HG03039 (cell line): ENCODE measurements at regions not wholly inside any gene's neighbourhood (a gene's known extent, or its start where the extent isn't known, plus 50 kb on each side); places are given as distances from the start of the nearest gene placed in this dataset.
"Not testable (repeated sequence)": the region's sequence is repeated elsewhere in the genome, so short reads cannot be mapped to it uniquely, and the experiment has no call there.

Experiments
- ATAC-seq: cut with Tn5 transposase; IDR thresholded peaks from one replicate; pipeline ENCODE4 v1.9.1; 2021; ENCODE audit warnings: mild to moderate bottlenecking, moderate library complexity; ENCODE audit not compliant: unreplicated experiment

DNA sequence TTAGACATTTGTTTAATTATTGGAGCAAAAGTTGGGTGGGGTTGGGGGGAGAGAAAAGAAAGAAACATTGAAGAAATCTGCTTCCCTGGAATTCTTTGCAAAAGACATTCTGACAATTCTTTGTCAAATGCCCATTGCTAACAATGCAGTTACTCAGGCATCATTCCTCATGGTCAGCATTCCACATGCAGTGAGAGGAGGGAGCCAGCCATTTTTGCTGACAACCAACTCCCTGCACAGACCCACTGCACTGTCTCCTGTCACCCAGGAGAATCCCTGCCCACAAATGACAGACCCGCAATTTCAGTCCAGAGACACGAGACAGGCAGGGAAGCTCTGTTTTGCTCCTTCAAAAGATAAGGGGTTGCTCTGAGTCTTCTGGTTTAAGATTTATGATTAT is 985.1 kb upstream of the SLIT2 start:
- ATAC-seq, result no peak

DNA sequence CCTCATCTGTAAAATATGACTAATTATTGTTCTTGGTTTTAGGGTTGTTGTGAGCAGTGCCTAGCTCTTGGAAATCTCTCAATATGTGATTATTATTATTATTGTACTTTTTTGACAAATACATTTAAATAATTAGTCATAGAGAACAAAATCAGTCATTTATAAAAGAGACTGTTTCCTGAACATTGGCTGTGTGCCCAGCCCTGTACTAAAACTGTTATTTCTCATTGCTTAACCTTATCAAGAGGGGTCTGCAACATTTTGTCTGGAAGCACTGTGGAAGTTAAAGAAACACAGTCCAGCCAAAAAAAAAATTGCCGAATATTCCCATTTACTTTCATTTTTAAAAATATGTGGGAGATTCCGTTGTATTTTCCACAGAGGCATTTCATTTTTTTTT is 989.2 kb upstream of the SLIT2 start:
- no peak for ATAC-seq

GRCh38 chr4:19260346-19260745 is 991.4 kb upstream of the SLIT2 start:
- ATAC-seq, result no peak

DNA sequence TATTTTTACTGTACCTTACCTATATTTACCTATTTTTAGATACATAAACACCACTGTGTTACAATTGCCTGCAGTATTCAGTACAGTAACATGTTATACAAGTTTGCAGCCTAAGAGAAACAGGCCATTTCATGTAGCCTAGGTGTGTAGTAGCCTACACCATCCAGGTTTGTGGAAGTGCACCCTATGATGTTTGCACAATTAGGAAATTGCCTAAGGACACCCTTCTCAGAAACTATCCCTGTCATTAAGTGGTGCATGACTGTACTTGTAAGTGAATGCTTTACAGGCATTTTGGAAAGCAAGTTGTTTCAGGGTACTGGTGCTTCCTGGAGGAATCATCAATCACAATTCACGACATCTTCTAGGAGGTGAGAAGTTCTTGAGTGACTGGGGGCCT is 991.8 kb upstream of the SLIT2 start:
- ATAC-seq, result no peak

GRCh38 chr4:19256823-19257222 is 994.9 kb upstream of the SLIT2 start:
- ATAC-seq, result no peak

DNA sequence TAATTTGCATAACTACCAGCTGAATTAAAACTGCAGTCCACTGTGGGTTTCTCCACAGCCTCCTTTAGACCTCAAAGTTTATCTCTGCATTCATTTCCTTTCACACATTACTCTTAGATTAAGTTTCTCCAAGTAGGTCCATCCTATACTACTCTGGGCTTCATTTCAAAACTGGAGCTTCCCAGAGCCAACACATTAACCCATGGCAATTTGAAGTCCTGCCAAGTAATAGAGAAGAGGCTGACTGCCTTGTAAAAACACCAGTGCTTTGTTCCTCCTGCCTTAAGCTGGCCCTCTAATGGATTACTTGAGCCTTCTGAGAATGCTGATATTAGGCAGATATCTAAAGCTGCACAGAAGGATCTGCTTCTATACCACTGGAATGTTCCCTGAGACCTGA is 997.2 kb upstream of the SLIT2 start:
- ATAC-seq, result no peak

DNA sequence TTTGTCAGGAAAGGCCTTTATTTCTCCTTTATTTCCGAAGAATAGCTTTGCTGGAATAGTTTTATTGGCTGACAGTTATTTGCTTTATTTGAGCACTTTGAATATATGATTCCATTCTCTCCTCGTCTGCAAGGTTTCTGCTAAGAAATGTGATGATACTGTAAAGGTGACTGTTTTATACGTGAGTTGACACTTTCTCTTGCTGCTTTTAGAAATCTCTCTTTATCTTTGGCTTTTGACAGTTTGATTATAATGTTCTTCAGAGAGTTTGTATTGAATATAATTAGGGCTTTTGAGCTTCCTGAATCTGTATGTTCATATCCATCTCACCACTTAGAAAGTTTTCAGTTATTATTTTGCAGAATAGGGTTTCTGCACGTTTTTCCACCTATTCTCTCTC is 1003.7 kb upstream of the SLIT2 start:
- ATAC-seq, result no peak

DNA sequence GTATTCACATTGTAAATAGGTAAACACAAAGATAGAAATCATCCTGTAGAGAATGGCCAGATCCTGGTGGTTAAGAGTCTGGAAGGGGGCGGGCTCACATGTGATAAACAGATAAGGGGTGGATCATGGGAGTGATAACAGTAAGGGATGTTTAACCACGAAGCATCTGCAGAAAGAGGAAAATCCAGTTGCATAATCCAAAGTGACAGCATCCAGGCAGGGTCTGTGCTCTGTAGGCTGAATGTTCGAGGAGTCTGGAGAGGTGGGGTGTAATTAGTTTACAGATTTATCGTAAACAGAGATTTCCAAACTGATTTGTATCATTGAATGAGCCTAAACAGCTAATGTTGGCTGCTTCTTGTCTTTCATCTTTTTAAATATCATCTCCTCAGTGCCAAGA is 1009.8 kb upstream of the SLIT2 start:
- no peak for ATAC-seq

DNA sequence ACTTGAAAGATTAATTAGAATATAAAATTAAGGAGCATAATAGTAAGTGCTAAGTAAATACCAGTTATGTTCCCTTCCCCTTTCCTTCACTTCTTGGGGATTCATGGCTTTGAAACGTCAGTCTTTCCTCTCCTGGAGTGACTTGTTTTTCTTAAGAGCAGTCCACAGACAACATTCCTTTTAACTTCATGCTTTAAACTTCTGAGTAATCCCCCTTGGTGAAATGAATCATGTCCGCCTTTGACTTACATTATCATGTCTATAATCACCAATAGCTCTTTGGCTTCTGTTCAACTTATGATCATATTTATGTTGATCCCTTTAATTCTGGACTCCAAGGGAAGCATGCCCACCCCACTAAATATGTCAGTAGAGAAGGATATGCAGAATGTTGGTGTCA is 1012.1 kb upstream of the SLIT2 start:
- ATAC-seq, result no peak

GRCh38 chr4:19236473-19236872 is 1015.2 kb upstream of the SLIT2 start:
- no peak for ATAC-seq

DNA sequence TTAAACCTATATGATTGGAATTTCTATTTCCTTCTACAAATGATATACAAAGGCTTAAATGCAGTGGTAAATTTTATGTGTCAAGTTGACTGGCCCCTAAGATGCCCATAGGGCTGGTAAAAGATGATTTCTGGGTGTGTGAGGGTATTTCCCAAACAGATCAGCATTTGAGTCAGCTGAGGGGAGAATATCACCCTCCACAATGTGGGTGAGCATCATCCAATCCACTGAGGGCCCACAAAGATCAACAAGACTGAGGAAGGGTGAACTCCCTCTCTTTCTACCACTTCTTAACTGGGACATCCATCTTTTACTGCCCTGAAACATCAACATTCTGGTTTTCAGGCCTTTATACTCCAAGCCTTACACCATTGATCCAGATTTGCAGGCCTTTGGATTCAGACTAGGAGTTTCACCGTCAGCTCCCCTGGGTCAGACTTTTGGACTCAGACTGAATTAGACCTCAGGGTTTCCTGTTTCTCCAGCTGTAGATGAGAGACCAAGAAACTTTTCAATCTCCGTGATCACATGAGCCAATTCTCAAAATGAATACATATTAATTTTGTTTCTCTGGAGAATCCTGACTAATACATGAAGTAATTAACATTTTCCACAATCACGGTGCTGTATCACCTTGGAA is 1020.7 kb upstream of the SLIT2 start:
- ATAC-seq, result no peak

GRCh38 chr4:19227701-19228100 is 1024.0 kb upstream of the SLIT2 start:
- ATAC-seq, result no peak

- no peak for ATAC-seq
These were observed 1026.9 kb upstream of the SLIT2 start for GRCh38 chr4:19224820-19225219.

GRCh38 chr4:19216476-19216875 is 1035.2 kb upstream of the SLIT2 start:
- ATAC-seq, result no peak

GRCh38 chr4:19214591-19215186 is 1037.0 kb upstream of the SLIT2 start:
- no peak for ATAC-seq

- no peak for ATAC-seq
These were observed 1038.3 kb upstream of the SLIT2 start for GRCh38 chr4:19213388-19213787.

DNA sequence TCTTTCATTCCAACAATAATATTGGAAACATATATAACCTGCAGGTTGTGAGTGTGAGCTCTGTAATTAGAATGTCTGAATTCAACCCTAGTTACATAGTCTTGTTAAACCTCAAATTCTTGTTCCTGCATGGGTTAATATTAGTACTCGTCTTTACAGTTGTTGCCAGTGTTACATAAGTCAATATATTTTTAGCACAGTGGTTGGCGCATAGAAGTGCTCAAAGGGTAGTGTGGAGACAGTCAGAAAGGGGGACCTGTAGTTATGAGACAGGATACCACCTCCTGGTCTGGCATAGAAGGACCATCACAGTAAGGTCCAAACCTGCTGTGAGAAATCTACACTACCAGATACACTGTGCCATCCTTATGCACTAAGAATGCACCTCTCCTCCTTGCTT is 1045.9 kb upstream of the SLIT2 start:
- no peak for ATAC-seq

- ATAC-seq, result not testable (repeated sequence)
These were observed 1053.9 kb upstream of the SLIT2 start for GRCh38 chr4:19197838-19198237.

- ATAC-seq, result no peak
These were observed 1056.0 kb upstream of the SLIT2 start for GRCh38 chr4:19195696-19196095.

DNA sequence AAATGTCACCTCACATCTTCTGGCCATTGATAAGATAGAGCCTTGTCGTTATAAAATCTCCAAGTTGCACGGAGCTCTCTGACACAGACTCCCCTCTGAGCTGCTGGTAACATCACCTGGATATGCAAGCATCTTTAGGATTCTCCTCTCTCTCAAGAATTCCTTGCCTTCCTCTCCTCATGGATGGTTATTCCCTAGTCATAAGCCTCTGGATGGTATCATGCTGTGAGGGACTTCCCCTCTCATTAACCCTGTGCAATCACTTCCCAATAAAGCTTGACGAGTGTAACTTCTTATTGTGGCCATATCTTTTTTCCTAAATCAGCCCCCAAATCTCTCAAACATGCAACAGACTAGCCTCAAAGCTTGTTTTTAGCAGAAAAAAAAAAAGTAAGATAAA is 1057.0 kb upstream of the SLIT2 start:
- no peak for ATAC-seq

DNA sequence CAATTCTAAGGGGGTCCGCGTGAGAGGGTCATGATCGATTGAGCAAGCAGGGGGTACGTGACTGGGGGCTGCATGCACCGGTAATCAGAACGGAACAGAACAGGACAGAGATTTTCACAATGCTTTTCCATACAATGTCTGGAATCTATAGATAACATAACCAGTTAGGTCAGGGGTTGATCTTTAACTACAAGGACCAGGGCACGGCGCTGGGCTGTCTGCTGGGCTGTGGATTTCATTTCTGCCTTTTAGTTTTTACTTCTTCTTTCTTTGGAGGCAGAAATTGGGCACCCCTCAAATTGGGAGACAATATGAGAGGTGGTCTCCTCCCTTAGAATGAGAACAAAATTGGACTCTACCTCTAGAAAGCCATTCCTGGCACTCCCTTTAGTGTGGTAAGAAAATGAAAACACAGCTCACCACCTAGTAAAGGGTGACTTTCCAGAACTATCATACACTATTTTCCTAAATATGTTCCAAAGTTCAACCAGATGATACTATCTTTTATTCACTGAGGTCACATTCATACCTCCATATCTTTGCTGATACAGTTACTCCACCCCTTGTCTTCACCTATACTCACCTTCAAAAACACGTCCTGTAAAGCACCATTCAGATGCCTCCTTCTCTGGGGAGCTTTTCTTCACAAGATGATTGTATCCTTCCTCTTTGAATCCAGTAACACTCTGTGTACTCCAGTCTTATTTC is 1058.3 kb upstream of the SLIT2 start:
- no peak for ATAC-seq

- ATAC-seq, result no peak
These were observed 1059.6 kb upstream of the SLIT2 start for GRCh38 chr4:19191979-19192650.
